Vagina (tissue), 2 donors: ENCODE measurements at regions not wholly inside any gene's neighbourhood (a gene's known extent, or its start where the extent isn't known, plus 50 kb on each side); places are given as distances from the start of the nearest gene placed in this dataset.
A peak's percentile ranks its signal among the peaks of the same experiment; 100 is the strongest.

ENCODE experiments used
- DNase-seq, 2 donors: peaks; one replicate each; pipeline ENCODE4 v3.0.0-alpha.2; 2017; ENCODE audit errors: extremely low spot score in 2 of 2
- H3K27ac ChIP-seq: fragments of 200-600 bp; sonication (generic); one replicate; pipeline ENCODE4 v1.5.1; 2019
- H3K27me3 ChIP-seq: fragments of 200-600 bp; sonication (generic); one replicate; pipeline ENCODE4 v1.5.1; 2019
- H3K36me3 ChIP-seq, 2 donors: fragments of 200-600 bp; sonication (generic); one replicate each; pipeline ENCODE4 v1.5.1; 2017 to 2019
- H3K4me1 ChIP-seq: fragments of 200-600 bp; sonication (generic); one replicate; pipeline ENCODE4 v1.5.1; 2019
- H3K4me3 ChIP-seq, 2 donors: fragments of 200-600 bp; sonication (generic); 1 replicate in 1 of 2; 2 replicates in 1 of 2; pipeline ENCODE4 v1.5.1; 2016 to 2019
- H3K9me3 ChIP-seq: fragments of 200-600 bp; sonication (generic); one replicate; pipeline ENCODE4 v1.5.1; 2019
- POLR2A ChIP-seq, 2 donors: fragments of 450-650 bp; IDR thresholded peaks; one replicate each; pipeline ENCODE4 v1.6.1; 2017; ENCODE audit warnings: antibody characterized with exemption in 2 of 2, mild to moderate bottlenecking in 2 of 2, moderate library complexity in 2 of 2
- POLR2AphosphoS5 ChIP-seq, 2 donors: sonication (generic); formaldehyde crosslinking; IDR thresholded peaks; one replicate each; pipeline ENCODE4 v1.9.0; 2017; ENCODE audit warnings: antibody characterized with exemption in 2 of 2, mild to moderate bottlenecking in 2 of 2, low read depth in 1 of 2; ENCODE audit not compliant: insufficient read depth in 1 of 2
- intact Hi-C: fragments of 100-400 bp; cut with DNase I; formaldehyde crosslinking; loops from one replicate; pipeline ENCODE4 v1.15.1; 2023
- TF ChIP-seq, protein P1 (sequence below), 3 experiments: fragments of 450-650 bp in 2 of 3; fragments of 200-600 bp in 1 of 3; sonication (generic) in 1 of 3; IDR thresholded peaks; one replicate each; pipeline ENCODE4 v1.5.1; 2017 to 2019; ENCODE audit warnings: antibody characterized with exemption in 3 of 3, mild to moderate bottlenecking in 2 of 3, moderate library complexity in 2 of 3

- TF ChIP-seq POLR2AphosphoS5 (IDR thresholded peaks at IDR 0.05; ENCODE audit: insufficient read depth in 1 of 2, low read depth in 1 of 2) (no peak), POLR2A (IDR thresholded peaks at IDR 0.05) (no peak)
- TF ChIP-seq, protein P1, sequence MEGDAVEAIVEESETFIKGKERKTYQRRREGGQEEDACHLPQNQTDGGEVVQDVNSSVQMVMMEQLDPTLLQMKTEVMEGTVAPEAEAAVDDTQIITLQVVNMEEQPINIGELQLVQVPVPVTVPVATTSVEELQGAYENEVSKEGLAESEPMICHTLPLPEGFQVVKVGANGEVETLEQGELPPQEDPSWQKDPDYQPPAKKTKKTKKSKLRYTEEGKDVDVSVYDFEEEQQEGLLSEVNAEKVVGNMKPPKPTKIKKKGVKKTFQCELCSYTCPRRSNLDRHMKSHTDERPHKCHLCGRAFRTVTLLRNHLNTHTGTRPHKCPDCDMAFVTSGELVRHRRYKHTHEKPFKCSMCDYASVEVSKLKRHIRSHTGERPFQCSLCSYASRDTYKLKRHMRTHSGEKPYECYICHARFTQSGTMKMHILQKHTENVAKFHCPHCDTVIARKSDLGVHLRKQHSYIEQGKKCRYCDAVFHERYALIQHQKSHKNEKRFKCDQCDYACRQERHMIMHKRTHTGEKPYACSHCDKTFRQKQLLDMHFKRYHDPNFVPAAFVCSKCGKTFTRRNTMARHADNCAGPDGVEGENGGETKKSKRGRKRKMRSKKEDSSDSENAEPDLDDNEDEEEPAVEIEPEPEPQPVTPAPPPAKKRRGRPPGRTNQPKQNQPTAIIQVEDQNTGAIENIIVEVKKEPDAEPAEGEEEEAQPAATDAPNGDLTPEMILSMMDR (IDR thresholded peaks at IDR 0.05), result no peak
- H3K9me3 ChIP-seq, result no peaks in the 10 kb centered on the region
- H3K27me3 ChIP-seq, result no peaks in the 10 kb centered on the region
- no peaks in the 10 kb centered on the region for H3K4me1 ChIP-seq
- intact Hi-C loops, result no loop called here
- peak in 1 of 2 donors; percentile 70 for DNase-seq
- no peak overlapping the region for H3K27ac ChIP-seq
- no peaks in the 10 kb centered on the region for H3K36me3 ChIP-seq
- H3K4me3 ChIP-seq, result no peak overlapping the region
These were observed 89.7 kb upstream of the ZPBP start for GRCh38 chr7:50182759-50183158.

DNA sequence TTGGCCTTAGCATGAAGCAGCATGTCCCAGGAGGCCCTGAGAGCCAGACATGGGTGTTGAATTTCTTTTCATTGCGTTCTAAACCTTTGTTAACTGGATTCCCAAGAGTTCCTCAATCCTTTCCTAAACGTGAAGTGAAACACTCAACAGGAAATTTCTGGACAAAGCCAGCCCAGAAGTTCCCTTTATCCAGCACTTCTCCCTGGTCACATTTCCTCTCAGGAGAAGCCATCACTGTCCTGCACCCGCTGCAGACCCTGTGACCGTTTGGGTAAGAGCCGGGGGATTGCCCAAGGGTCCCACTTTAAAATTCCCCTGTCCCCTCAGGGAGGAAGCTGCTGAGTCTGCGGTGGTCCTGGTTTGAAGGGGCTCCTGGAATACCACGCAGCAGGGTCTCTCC lies 88.0 kb upstream of the ZPBP start:
- intact Hi-C loops, result no loop called here
- Histone ChIP-seq H3K27me3 (no peaks in the 10 kb centered on the region), H3K27ac (no peak overlapping the region), H3K4me1 (no peaks in the 10 kb centered on the region), H3K4me3 (no peak overlapping the region), H3K9me3 (no peaks in the 10 kb centered on the region), H3K36me3 (no peaks in the 10 kb centered on the region)
- TF ChIP-seq, protein P1 (IDR thresholded peaks at IDR 0.05), result no peak
- TF ChIP-seq POLR2A (IDR thresholded peaks at IDR 0.05), result no peak
- TF ChIP-seq POLR2AphosphoS5 (IDR thresholded peaks at IDR 0.05; ENCODE audit: insufficient read depth in 1 of 2, low read depth in 1 of 2), result no peak
- DNase-seq, result peak in 1 of 2 donors; percentile 37

DNA sequence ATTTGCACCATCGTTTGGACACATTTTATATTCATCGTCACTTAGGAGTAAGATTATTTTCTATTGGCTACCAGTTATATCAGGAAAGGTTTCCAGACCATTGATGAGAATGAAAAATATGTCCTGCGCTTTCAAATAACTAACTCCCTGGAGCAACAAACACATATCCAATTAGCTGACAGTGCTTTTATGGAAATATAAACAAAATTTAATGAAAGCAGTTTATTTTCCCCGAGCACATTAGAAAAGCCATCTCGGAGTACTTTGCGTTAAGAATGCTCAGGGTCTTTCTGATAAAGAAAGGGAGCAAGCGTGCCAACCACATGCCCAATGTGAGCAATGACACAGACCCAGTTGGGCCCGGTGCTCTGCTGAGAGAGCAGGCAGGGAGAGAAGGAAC lies 85.1 kb upstream of the ZPBP start:
- no peaks in the 10 kb centered on the region for H3K36me3 ChIP-seq
- H3K4me3 ChIP-seq, result no peak overlapping the region
- H3K4me1 ChIP-seq, result no peaks in the 10 kb centered on the region
- H3K27me3 ChIP-seq, result no peaks in the 10 kb centered on the region
- intact Hi-C loops, result no loop called here
- H3K9me3 ChIP-seq, result no peaks in the 10 kb centered on the region
- H3K27ac ChIP-seq, result no peak overlapping the region
- DNase-seq, result no peak
- TF ChIP-seq, protein P1 (IDR thresholded peaks at IDR 0.05), result no peak
- TF ChIP-seq POLR2A (IDR thresholded peaks at IDR 0.05) (no peak), POLR2AphosphoS5 (IDR thresholded peaks at IDR 0.05; ENCODE audit: insufficient read depth in 1 of 2, low read depth in 1 of 2) (no peak)

- H3K9me3 ChIP-seq, result no peaks in the 10 kb centered on the region
- H3K27ac ChIP-seq, result no peak overlapping the region
- H3K4me1 ChIP-seq, result no peaks in the 10 kb centered on the region
- TF ChIP-seq, protein P1 (IDR thresholded peaks at IDR 0.05), result no peak
- H3K27me3 ChIP-seq, result no peaks in the 10 kb centered on the region
- no peak for DNase-seq
- H3K4me3 ChIP-seq, result no peak overlapping the region
- H3K36me3 ChIP-seq, result no peaks in the 10 kb centered on the region
- intact Hi-C loops, result no loop called here
These were observed 81.9 kb upstream of the ZPBP start for GRCh38 chr7:50174948-50175347.

GRCh38 chr7:50166997-50167965 lies 74.2 kb upstream of the ZPBP start:
- Histone ChIP-seq H3K36me3 (no peaks in the 10 kb centered on the region), H3K4me3 (no peak overlapping the region), H3K9me3 (no peaks in the 10 kb centered on the region), H3K27me3 (no peaks in the 10 kb centered on the region), H3K4me1 (no peaks in the 10 kb centered on the region), H3K27ac (no peak overlapping the region)
- TF ChIP-seq POLR2A (IDR thresholded peaks at IDR 0.05) (no peak), POLR2AphosphoS5 (IDR thresholded peaks at IDR 0.05; ENCODE audit: insufficient read depth in 1 of 2, low read depth in 1 of 2) (no peak)
- TF ChIP-seq, protein P1 (IDR thresholded peaks at IDR 0.05), result no peak
- no peak for DNase-seq
- intact Hi-C loops, result no loop called here
